IMR-90 (cell line): ENCODE measurements at regions not wholly inside any gene's neighbourhood (a gene's known extent, or its start where the extent isn't known, plus 50 kb on each side); places are given as distances from the start of the nearest gene placed in this dataset.

Source experiments
- ATAC-seq: fragments of 200-7000 bp; cut with Tn5 transposase; 2 replicates; pipeline ENCODE4 v1.9.1; 2020; ENCODE audit warnings: low read depth, mild to moderate bottlenecking, moderate library complexity
- BruUV-seq: library from RNA; stranded (reverse); fragments of 400-500 nt; replicated peaks from 2 replicates; lab custom pipeline; 2021; lab: Mats Ljungman, UMichigan
- CTCF ChIA-PET: fragments of 300-600 bp; formaldehyde crosslinking; extraction: SDS; loops from one replicate; lab custom pipeline; 2021; ENCODE audit warnings: antibody characterized with exemption; lab: Yijun Ruan, JAX
- POLR2A ChIA-PET: fragments of 300-600 bp; sonication (Branson Sonifier 250); formaldehyde crosslinking; loops from one replicate; lab custom pipeline; 2022; ENCODE audit warnings: antibody characterized with exemption; ENCODE audit not compliant: unreplicated experiment; lab: Charles Lee
- DNase-seq: peaks from one replicate; pipeline ENCODE4 v3.0.0; 2013
- H2AFZ ChIP-seq: replicated peaks from 2 replicates; pipeline ENCODE3; 2013; ENCODE audit warnings: low read length, mild to moderate bottlenecking; ENCODE audit not compliant: poor library complexity
- H2AK5ac ChIP-seq: 2 replicates; pipeline ENCODE4 v1.6.1; 2013; ENCODE audit warnings: low read depth, low read length, inconsistent platforms
- H2AK9ac ChIP-seq: replicated peaks from 2 replicates; pipeline ENCODE3; 2013; ENCODE audit warnings: mild to moderate bottlenecking, low read depth, low read length, moderate library complexity; ENCODE audit not compliant: poor library complexity
- H2BK120ac ChIP-seq: 2 replicates; pipeline ENCODE4 v1.6.1; 2013; ENCODE audit warnings: low read depth, low read length, inconsistent platforms
- H2BK15ac ChIP-seq: 3 replicates; pipeline ENCODE4 v1.6.1; 2013; ENCODE audit warnings: low read depth, low read length, inconsistent platforms
- H2BK20ac ChIP-seq: 2 replicates; pipeline ENCODE4 v1.6.1; 2013; ENCODE audit warnings: low read depth, mild to moderate bottlenecking, inconsistent platforms, low read length, moderate library complexity
- H2BK5ac ChIP-seq: 2 replicates; pipeline ENCODE4 v1.6.1; 2013; ENCODE audit warnings: mild to moderate bottlenecking, low read depth, low read length, inconsistent platforms; ENCODE audit not compliant: poor library complexity, severe bottlenecking
- H3K14ac ChIP-seq: replicated peaks from 2 replicates; pipeline ENCODE4 v1.6.1; 2013; ENCODE audit warnings: low read depth, low read length, inconsistent platforms
- H3K18ac ChIP-seq: 2 replicates; pipeline ENCODE4 v1.6.1; 2013; ENCODE audit warnings: low read depth, low read length, control low read depth
- H3K23ac ChIP-seq: 2 replicates; pipeline ENCODE4 v1.6.1; 2013; ENCODE audit warnings: low read depth, low read length, inconsistent platforms
- H3K27ac ChIP-seq: 2 replicates; pipeline ENCODE4 v1.5.1; 2013; ENCODE audit warnings: mild to moderate bottlenecking, control low read depth, low read length; ENCODE audit not compliant: insufficient read depth
- H3K27me3 ChIP-seq: 2 replicates; pipeline ENCODE4 v1.6.1; 2013; ENCODE audit warnings: low read length; ENCODE audit not compliant: control insufficient read depth, insufficient read depth
- H3K36me3 ChIP-seq: 2 replicates; pipeline ENCODE4 v1.6.1; 2013; ENCODE audit warnings: low read length, mixed read lengths; ENCODE audit not compliant: control insufficient read depth, insufficient read depth
- H3K4ac ChIP-seq: 2 replicates; pipeline ENCODE4 v1.6.1; 2013; ENCODE audit warnings: low read depth, low read length, inconsistent platforms
- H3K4me1 ChIP-seq: 2 replicates; pipeline ENCODE4 v1.6.1; 2013; ENCODE audit warnings: low read length, mixed read lengths; ENCODE audit not compliant: control insufficient read depth, insufficient read depth
- H3K4me2 ChIP-seq: 2 replicates; pipeline ENCODE4 v1.6.1; 2013; ENCODE audit warnings: low read depth, mild to moderate bottlenecking, control low read depth, low read length, moderate library complexity
- H3K4me3 ChIP-seq: 2 replicates; pipeline ENCODE4 v1.5.1; 2013; ENCODE audit warnings: low read depth, mild to moderate bottlenecking, control low read depth, low read length, moderate library complexity; ENCODE audit not compliant: insufficient read depth
- H3K56ac ChIP-seq: 2 replicates; pipeline ENCODE4 v1.6.1; 2013; ENCODE audit warnings: low read length, inconsistent platforms; ENCODE audit not compliant: insufficient read depth; ENCODE audit errors: extremely low read depth
- H3K79me1 ChIP-seq, 2 experiments: 2 replicates each; pipeline ENCODE4 v1.6.1; 2013; ENCODE audit warnings: low read length in 2 of 2, inconsistent platforms in 1 of 2, low read depth in 1 of 2
- H3K9ac ChIP-seq: 2 replicates; pipeline ENCODE4 v1.6.1; 2013; ENCODE audit warnings: low read depth, low read length, control low read depth
- H3K9me1 ChIP-seq: 2 replicates; pipeline ENCODE4 v1.6.1; 2013; ENCODE audit warnings: low read length, inconsistent platforms; ENCODE audit not compliant: insufficient read depth
- H3K9me3 ChIP-seq: 2 replicates; pipeline ENCODE4 v1.6.1; 2013; ENCODE audit warnings: low read length; ENCODE audit not compliant: control insufficient read depth, insufficient read depth
- H4K20me1 ChIP-seq: 2 replicates; pipeline ENCODE4 v1.6.1; 2013; ENCODE audit warnings: low read length, inconsistent platforms; ENCODE audit not compliant: insufficient read depth
- H4K5ac ChIP-seq: 2 replicates; pipeline ENCODE4 v1.6.1; 2013; ENCODE audit warnings: mild to moderate bottlenecking, low read depth, low read length, control low read depth
- H4K8ac ChIP-seq, 2 experiments: 2 replicates each; pipeline ENCODE4 v1.6.1; 2013; ENCODE audit warnings: low read depth in 2 of 2, low read length in 2 of 2, control low read depth in 1 of 2, inconsistent platforms in 1 of 2
- H4K91ac ChIP-seq: 2 replicates; pipeline ENCODE4 v1.6.1; 2013; ENCODE audit warnings: low read depth, low read length, inconsistent platforms; ENCODE audit not compliant: insufficient read depth
- BHLHE40 ChIP-seq: fragments of 150-350 bp; IDR thresholded peaks from 2 replicates; pipeline ENCODE4 v1.6.1; 2016; ENCODE audit warnings: mild to moderate bottlenecking, low read depth, low read length
- FOS ChIP-seq: fragments of 150-350 bp; IDR thresholded peaks from 2 replicates; pipeline ENCODE4 v1.6.1; 2016; ENCODE audit warnings: low read depth, low read length
- whole genome bisulfite sequencing, 2 experiments: methylation state at CpG; one replicate each; pipeline versions ENCODE4 v1.1.5 to v1.1.7; 2013; ENCODE audit warnings: missing lambda C conversion rate in 2 of 2; ENCODE audit not compliant: insufficient read length in 1 of 2; ENCODE audit errors: extremely low coverage in 2 of 2; 5-methylcytosine and 5-hydroxymethylcytosine counted together
- dilution Hi-C: fragments of 300-500 bp; cut with HindIII; formaldehyde crosslinking; loops from one replicate; pipeline ENCODE4 v1.14.3; 2018; ENCODE audit warnings: low sequenced_read_pairs; ENCODE audit not compliant: unreplicated experiment
- in situ Hi-C: fragments of 300-500 bp; cut with MboI; formaldehyde crosslinking; loops from 3 replicates; pipeline ENCODE4 v1.14.3; 2019; ENCODE audit warnings: low sequenced_read_pairs, inconsistent platforms, mixed read lengths
- intact Hi-C: fragments of 100-400 bp; cut with micrococcal nuclease; formaldehyde crosslinking; loops from 2 replicates; pipeline ENCODE4 v1.10.0; 2022

- intact Hi-C loops (no loop called here), in situ Hi-C loops (no loop called here), dilution Hi-C loops (no loop called here)
- Histone ChIP-seq H4K8ac (no peak overlapping the region), H3K4me3 (no peak overlapping the region), H2BK20ac (no peak overlapping the region), H4K91ac (no peak overlapping the region), H2BK15ac (no peak overlapping the region), H3K36me3 (no peaks in the 10 kb centered on the region), H2AK5ac (no peak overlapping the region), H3K4me2 (no peak overlapping the region), H2BK120ac (no peak overlapping the region), H3K27ac (no peak overlapping the region), H3K9ac (no peak overlapping the region), H2BK5ac (no peak overlapping the region), H3K4me1 (no peaks in the 10 kb centered on the region), H3K27me3 (no peaks in the 10 kb centered on the region), H2AFZ (no peak overlapping the region), H3K9me3 (no peaks in the 10 kb centered on the region), H2AK9ac (no peak overlapping the region), H3K18ac (no peak overlapping the region), H3K4ac (no peak overlapping the region), H4K20me1 (no peaks in the 10 kb centered on the region), H3K79me1 (no peaks in the 10 kb centered on the region), H3K14ac (no peak overlapping the region), H4K5ac (no peak overlapping the region), H3K9me1 (no peaks in the 10 kb centered on the region), H3K56ac (no peak overlapping the region), H3K23ac (no peak overlapping the region)
- DNase-seq: peak; percentile 70
- CTCF ChIA-PET: no interaction called here
- POLR2A ChIA-PET: no interaction called here
- peak; percentile 75 for ATAC-seq
- no peak for TF ChIP-seq BHLHE40
- TF ChIP-seq FOS: no peak
- no CpG with 5 or more reads among the region's 2 CpGs for WGBS, 2 experiments
- no TSS peak for BruUV-seq
Observed at GRCh38 chr1:196115646-196116045, 492.6 kb downstream of the KCNT2 start.
